Stromal cell of bone marrow (primary cell): ENCODE measurements at regions not wholly inside any gene's neighbourhood (a gene's known extent, or its start where the extent isn't known, plus 50 kb on each side); places are given as distances from the start of the nearest gene placed in this dataset.

ENCODE experiments used
- DNase-seq: peaks from one replicate; pipeline ENCODE4 v3.0.0-alpha.2; 2012; ENCODE audit warnings: low read depth

DNA sequence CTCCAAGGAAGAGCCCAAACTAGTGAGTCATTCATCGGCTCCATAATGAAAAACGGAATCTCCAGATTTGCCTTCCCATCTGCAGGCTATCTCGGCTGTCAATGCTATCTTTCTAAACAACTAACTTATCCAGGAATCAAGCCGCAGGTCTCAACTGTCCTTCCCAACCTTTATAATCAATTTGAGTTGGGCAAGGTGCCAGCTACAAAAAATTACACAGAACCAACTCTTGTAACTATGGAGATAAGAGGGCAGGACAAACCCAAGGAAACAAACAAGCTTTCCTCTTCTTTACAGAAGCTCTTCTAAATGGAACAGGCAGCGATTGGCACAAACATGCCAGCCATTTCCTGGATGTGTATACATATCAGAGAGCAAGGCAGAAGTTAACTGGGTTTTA lies 61.2 kb upstream of the RAI2 start:
- DNase-seq: no peak

GRCh38 chrX:17919896-17920446 lies 58.9 kb upstream of the RAI2 start:
- no peak for DNase-seq

DNA sequence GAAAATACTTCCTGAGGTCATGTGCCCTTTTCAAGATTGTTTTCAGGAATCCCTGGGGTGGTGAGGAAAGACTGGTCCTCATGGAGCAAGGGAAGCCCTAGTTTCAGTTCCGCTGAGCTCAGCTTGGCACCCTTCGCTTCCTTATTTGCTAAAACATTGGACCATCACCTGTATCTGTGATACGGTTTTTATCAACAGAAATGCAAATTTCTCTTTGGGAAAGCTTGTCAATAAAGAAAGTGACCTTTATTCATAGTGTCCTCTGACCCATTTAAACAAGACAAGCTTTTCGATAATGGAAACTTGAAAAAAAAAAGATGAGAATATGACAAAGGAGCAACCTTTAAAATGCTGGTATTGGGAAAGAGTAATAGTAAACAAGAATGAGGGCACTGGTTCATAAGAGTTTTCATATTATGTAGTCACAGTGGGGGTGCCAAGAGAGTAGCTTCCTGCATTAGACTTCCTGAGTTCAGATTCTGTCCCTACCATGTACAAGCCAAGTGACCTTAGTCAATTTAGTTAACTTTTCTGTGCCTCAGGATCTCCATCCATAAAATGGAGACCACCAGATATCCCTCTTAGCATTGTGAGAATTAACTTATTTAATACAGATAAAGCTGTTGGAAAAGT lies 57.0 kb upstream of the RAI2 start:
- no peak for DNase-seq

DNA sequence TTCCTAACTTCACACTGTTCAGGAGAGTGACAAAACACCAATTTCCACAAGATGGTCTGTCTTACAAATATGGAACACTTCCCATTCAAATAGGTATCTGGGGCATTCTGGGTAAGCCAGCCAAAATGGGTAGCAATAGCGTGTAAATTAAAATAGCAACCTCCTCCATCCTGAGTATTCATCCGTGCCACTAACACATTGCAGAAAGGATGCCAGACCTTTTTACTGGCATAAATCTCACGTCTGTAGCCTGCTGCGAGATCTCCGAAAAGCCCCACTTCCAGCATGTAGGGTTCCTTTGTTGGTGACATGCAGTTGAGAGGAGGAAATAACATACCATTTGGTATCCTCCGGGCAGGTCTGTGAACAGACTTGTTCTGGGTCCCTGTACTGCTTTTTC lies 52.7 kb upstream of the RAI2 start:
- no peak for DNase-seq
